ENCODE measurements at regions not wholly inside any gene's neighbourhood (a gene's known extent, or its start where the extent isn't known, plus 50 kb on each side); places are given as distances from the start of the nearest gene placed in this dataset.

- Histone ChIP-seq H3K79me2 (replicated peaks; ENCODE audit: insufficient read depth, low read length) (no peaks in the 10 kb centered on the region), H3K9me3 (ENCODE audit: low read length) (no peaks in the 10 kb centered on the region), H3K9me2 (ENCODE audit: insufficient read depth, low read length) (no peaks in the 10 kb centered on the region), H3K9ac (ENCODE audit: low read length) (peak overlapping the region; percentile 60), H3K27ac (ENCODE audit: low read length) (no peak overlapping the region), H3K27me3 (ENCODE audit: insufficient read depth, low read depth, low read length) (no peaks in the 10 kb centered on the region), H3F3A (ENCODE audit: insufficient read depth, low read length, poor library complexity, severe bottlenecking) (no peaks in the 10 kb centered on the region), H3K4me2 (ENCODE audit: low read length) (no peak overlapping the region), H4K20me1 (ENCODE audit: insufficient read depth) (no peaks in the 10 kb centered on the region), H2AFZ (ENCODE audit: low read depth, low read length) (peak overlapping the region; percentile 10), H3K36me3 (ENCODE audit: insufficient read depth, low read length) (no peaks in the 10 kb centered on the region), H3K4me3 (ENCODE audit: low read length) (peak overlapping the region; percentile 63)
- TF ChIP-seq SMC3 (conservative IDR thresholded peaks at IDR 0.05; ENCODE audit: poor library complexity) (peak; percentile 92), POLR2AphosphoS5 (IDR thresholded peaks at IDR 0.05) (no peak), TAF1 (IDR thresholded peaks at IDR 0.05; ENCODE audit: low read depth) (no peak), RAD21 (conservative IDR thresholded peaks at IDR 0.05) (peak; percentile 95), MXI1 (conservative IDR thresholded peaks at IDR 0.05; ENCODE audit: poor library complexity, severe bottlenecking) (peak; percentile 75), CTCF (IDR thresholded peaks at IDR 0.05; ENCODE audit: poor library complexity, severe bottlenecking) (peak; percentile 88)
Measured at GRCh38 chr2:16507655-16508489, 157.8 kb downstream of the CYRIA start.

- Histone ChIP-seq H3K4me3 (ENCODE audit: low read length) (no peak overlapping the region), H3F3A (ENCODE audit: insufficient read depth, low read length, poor library complexity, severe bottlenecking) (no peaks in the 10 kb centered on the region), H3K79me2 (replicated peaks; ENCODE audit: insufficient read depth, low read length) (no peaks in the 10 kb centered on the region), H3K9me3 (ENCODE audit: low read length) (no peaks in the 10 kb centered on the region), H3K9me2 (ENCODE audit: insufficient read depth, low read length) (no peaks in the 10 kb centered on the region), H2AFZ (ENCODE audit: low read depth, low read length) (no peak overlapping the region), H3K4me2 (ENCODE audit: low read length) (no peak overlapping the region), H3K27me3 (ENCODE audit: insufficient read depth, low read depth, low read length) (no peaks in the 10 kb centered on the region), H3K27ac (ENCODE audit: low read length) (no peak overlapping the region), H3K36me3 (ENCODE audit: insufficient read depth, low read length) (no peaks in the 10 kb centered on the region), H4K20me1 (ENCODE audit: insufficient read depth) (peaks cover 1% of the 10 kb centered on the region), H3K9ac (ENCODE audit: low read length) (no peak overlapping the region)
- TF ChIP-seq SMC3 (conservative IDR thresholded peaks at IDR 0.05; ENCODE audit: poor library complexity) = no peak
- no peak for TF ChIP-seq EP300 (conservative IDR thresholded peaks at IDR 0.05; ENCODE audit: poor library complexity, severe bottlenecking)
- no peak for TF ChIP-seq CTCF (IDR thresholded peaks at IDR 0.05; ENCODE audit: poor library complexity, severe bottlenecking)
- TF ChIP-seq REST (IDR thresholded peaks at IDR 0.05; ENCODE audit: borderline replicate concordance) = no peak
- no peak for TF ChIP-seq TAF1 (IDR thresholded peaks at IDR 0.05; ENCODE audit: low read depth)
- TF ChIP-seq MXI1 (conservative IDR thresholded peaks at IDR 0.05; ENCODE audit: poor library complexity, severe bottlenecking) = no peak
- TF ChIP-seq POLR2AphosphoS5 (IDR thresholded peaks at IDR 0.05) = no peak
- no peak for TF ChIP-seq RAD21 (conservative IDR thresholded peaks at IDR 0.05)
- no peak for TF ChIP-seq EZH2 (IDR thresholded peaks at IDR 0.05; ENCODE audit: borderline replicate concordance, insufficient read depth, low read length, poor library complexity, severe bottlenecking)
Measured at GRCh38 chr2:16506366-16506765, 159.3 kb downstream of the CYRIA start.
